22Rv1 (cell line): ENCODE measurements at regions not wholly inside any gene's neighbourhood (a gene's known extent, or its start where the extent isn't known, plus 50 kb on each side); places are given as distances from the start of the nearest gene placed in this dataset.

Experiments
- H3K27ac ChIP-seq: fragments of 450-650 bp; 2 replicates; pipeline ENCODE4 v1.5.1; 2017
- ZFX ChIP-seq: fragments of 450-650 bp; IDR thresholded peaks from 2 replicates; pipeline ENCODE4 v1.6.1; 2017; ENCODE audit warnings: antibody characterized with exemption, borderline replicate concordance
- TF ChIP-seq, protein P1 (sequence below): fragments of 450-650 bp; IDR thresholded peaks from 2 replicates; pipeline ENCODE4 v1.5.1; 2017; ENCODE audit warnings: mild to moderate bottlenecking

DNA sequence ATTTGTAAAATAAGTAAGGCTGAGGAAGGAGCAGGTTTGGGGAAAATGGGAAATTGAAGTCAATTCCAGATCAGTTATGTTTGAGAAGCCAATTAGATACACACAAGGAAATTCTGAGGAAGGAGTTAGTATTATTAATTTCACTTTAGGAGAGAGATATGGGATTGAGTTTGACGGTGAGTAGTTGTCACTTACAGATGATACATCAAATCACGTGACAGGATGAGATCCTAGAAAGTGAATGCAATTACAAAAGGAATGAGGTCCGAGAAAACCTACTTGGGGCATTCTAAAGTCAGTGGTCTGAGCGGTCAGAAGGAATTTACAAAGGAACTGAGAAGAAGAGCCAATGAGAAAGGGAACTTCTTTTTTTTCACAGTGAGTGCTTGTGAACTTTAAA is 364.3 kb upstream of the TMEM229A start:
- no peak overlapping the region for H3K27ac ChIP-seq
- no peak for TF ChIP-seq ZFX
- TF ChIP-seq, protein P1, sequence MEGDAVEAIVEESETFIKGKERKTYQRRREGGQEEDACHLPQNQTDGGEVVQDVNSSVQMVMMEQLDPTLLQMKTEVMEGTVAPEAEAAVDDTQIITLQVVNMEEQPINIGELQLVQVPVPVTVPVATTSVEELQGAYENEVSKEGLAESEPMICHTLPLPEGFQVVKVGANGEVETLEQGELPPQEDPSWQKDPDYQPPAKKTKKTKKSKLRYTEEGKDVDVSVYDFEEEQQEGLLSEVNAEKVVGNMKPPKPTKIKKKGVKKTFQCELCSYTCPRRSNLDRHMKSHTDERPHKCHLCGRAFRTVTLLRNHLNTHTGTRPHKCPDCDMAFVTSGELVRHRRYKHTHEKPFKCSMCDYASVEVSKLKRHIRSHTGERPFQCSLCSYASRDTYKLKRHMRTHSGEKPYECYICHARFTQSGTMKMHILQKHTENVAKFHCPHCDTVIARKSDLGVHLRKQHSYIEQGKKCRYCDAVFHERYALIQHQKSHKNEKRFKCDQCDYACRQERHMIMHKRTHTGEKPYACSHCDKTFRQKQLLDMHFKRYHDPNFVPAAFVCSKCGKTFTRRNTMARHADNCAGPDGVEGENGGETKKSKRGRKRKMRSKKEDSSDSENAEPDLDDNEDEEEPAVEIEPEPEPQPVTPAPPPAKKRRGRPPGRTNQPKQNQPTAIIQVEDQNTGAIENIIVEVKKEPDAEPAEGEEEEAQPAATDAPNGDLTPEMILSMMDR, result no peak

DNA sequence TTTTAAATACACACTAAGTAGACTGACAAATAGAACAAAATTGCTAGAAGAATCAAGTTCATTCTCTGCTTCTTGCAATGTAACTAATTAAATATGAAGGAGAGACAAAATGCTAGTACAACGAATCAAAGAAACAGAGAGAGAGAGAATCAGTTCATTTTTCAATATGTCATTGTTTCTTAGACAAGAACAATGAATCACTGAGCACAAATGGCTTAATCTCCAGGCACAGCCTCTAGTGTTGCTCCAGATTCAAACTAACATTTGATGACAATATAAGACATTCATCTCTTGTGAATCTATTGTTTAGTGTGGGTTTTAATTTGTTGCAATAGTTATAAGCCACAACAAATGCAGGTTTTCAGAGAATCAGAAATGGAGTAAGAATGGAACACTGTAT is 357.4 kb upstream of the TMEM229A start:
- H3K27ac ChIP-seq, result no peak overlapping the region
- no peak for TF ChIP-seq ZFX
- TF ChIP-seq, protein P1, result no peak

DNA sequence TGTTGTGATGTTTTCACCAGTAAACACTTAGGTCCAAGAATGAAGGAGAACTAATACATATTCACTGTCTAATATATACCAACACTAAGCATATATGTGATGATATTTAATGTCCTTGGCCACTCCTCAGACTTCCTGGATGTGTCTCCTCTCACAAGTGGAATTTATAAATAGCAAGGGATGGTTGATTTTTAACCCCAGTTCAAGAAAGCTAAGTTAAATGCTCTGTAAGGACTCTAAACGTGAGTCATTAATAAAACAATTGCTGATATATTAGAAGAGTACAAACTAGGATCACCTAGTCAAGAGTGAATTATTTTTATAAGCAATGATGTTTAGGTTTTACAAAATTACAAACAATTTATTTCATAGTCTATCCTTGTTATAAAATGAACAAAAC is 355.9 kb upstream of the TMEM229A start:
- H3K27ac ChIP-seq, result no peak overlapping the region
- TF ChIP-seq ZFX, result no peak
- TF ChIP-seq, protein P1, result no peak

DNA sequence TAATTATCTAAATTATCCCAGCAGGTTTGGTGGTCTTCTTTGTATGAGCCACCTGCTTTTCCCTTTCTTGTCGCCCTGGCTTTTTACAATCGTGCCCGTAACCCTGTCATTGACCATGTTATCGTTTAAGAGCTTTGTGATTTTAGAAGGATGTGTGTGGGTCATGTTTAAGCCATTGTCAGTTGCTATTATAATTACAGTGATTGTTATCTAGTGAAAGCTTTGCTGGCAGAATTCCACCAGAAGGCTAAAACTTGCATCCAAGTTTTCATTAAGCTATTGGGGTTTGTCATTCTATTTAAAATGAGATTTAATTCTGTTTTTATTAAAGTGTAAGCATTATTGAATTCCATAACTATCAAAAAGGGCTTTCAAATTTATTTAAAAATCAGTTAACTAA is 354.2 kb upstream of the TMEM229A start:
- no peak for TF ChIP-seq ZFX
- TF ChIP-seq, protein P1, result no peak
- H3K27ac ChIP-seq, result no peak overlapping the region

DNA sequence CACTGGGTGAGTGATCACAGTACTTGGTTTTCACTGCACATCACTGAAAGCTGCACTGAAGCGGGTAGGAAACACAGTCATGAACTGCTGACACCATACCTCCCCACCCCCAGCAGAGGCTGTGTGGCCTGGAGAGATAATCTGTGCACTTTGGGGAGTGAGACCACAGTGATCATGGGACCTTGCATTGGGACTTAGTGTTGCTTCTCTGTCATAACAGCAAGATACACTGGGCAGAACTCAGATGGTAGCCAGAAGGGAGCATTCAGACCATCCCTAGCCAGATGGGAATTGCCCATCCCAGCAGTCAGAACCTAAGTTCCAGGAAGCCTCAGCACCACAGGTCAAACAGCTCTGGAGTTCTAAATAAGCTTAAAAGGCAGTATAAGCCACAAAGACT is 346.4 kb upstream of the TMEM229A start:
- H3K27ac ChIP-seq, result no peak overlapping the region
- TF ChIP-seq, protein P1, result no peak
- no peak for TF ChIP-seq ZFX

DNA sequence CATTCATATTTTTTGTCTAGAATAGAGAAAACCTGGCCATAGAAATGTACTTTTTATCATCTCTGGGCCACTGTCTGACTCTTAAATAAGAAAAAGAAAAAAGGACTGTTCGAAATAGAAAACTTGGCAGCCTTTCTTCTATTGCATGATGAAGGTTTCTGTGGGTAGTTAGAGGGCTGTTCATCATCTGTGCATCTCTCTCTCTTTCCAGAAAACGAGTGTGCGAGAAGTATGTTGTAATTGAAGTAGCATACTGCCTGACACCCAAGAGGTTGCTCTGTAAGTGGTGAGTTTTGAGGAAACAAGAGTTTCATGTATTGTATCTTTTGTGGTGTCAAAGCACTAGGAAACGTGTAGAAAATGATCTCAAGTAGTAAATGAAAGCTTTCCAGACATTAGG is 343.2 kb upstream of the TMEM229A start:
- no peak overlapping the region for H3K27ac ChIP-seq
- TF ChIP-seq ZFX, result no peak
- TF ChIP-seq, protein P1, result no peak

DNA sequence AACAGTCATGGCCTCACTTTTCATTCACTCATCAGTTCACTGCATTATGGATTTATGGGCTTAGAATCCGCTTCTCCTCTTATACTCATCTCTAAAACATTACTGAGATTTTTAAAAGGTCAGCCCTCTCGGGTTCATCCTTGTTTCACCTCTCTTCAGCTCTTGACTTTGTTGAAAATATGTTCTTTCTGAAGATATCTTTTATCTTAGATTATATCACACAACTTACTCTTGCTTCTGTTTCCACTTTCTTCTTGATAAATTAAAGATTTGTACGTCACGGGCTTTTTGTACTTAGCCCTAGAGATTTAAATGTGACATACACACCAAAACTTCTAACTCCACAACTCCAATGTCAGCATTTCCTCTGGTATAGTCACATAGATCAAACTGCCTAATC is 342.5 kb upstream of the TMEM229A start:
- TF ChIP-seq ZFX, result no peak
- TF ChIP-seq, protein P1, result no peak

More for the DNA sequence above, 342.5 kb upstream of the TMEM229A start:
- no peak overlapping the region for H3K27ac ChIP-seq
